IMR-90 (cell line): ENCODE measurements at regions not wholly inside any gene's neighbourhood (a gene's known extent, or its start where the extent isn't known, plus 50 kb on each side); places are given as distances from the start of the nearest gene placed in this dataset.

Source experiments
- BHLHE40 ChIP-seq: fragments of 150-350 bp; IDR thresholded peaks from 2 replicates; pipeline ENCODE4 v1.6.1; 2016; ENCODE audit warnings: mild to moderate bottlenecking, low read depth, low read length
- FOS ChIP-seq: fragments of 150-350 bp; IDR thresholded peaks from 2 replicates; pipeline ENCODE4 v1.6.1; 2016; ENCODE audit warnings: low read depth, low read length
- MAFK ChIP-seq: IDR thresholded peaks from 2 replicates; pipeline ENCODE4 v1.6.1; 2012; ENCODE audit warnings: low read depth, low read length, improper control_type of control experiment
- NFE2L2 ChIP-seq: fragments of 150-350 bp; IDR thresholded peaks from 2 replicates; pipeline ENCODE4 v1.6.1; 2016; ENCODE audit warnings: low read depth, mild to moderate bottlenecking, low read length
- POLR2A ChIP-seq: IDR thresholded peaks from 2 replicates; pipeline ENCODE4 v1.6.1; 2012; ENCODE audit warnings: mild to moderate bottlenecking, low read depth, low read length
- RAD21 ChIP-seq: IDR thresholded peaks from 2 replicates; pipeline ENCODE4 v1.6.1; 2012; ENCODE audit warnings: low read length, improper control_type of control experiment
- RFX5 ChIP-seq: IDR thresholded peaks from 2 replicates; pipeline ENCODE4 v1.8.0; 2012; ENCODE audit warnings: low read depth, mild to moderate bottlenecking, low read length, moderate library complexity
- TF ChIP-seq, protein P1 (sequence below): conservative IDR thresholded peaks from 2 replicates; pipeline ENCODE4 v1.5.1; 2012; ENCODE audit warnings: mild to moderate bottlenecking, low read depth, low read length, improper control_type of control experiment
- TF ChIP-seq, protein P2 (sequence below): fragments of 150-350 bp; IDR thresholded peaks from 2 replicates; pipeline ENCODE4 v1.6.1; 2016; ENCODE audit warnings: low read depth, mild to moderate bottlenecking, low read length, moderate library complexity, borderline replicate concordance

DNA sequence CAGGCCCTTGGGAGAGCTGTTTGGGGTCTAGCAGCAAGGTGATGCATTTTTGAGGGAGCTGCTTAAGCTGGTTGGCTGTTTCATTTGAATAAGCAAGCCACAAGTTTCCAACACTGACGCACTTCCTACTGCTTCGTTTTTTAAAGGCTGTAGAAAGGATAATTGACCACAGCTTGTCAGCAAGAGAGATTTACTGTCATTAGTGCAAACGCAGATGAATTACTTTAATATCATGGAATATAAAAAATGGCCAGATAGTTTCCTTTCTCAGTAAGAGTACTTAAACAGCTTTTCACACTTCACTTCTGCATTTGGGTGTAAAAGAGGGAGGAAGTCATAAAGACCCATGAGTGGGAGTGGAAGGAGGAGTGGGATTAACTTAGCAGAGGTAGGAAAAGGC lies 61.5 kb downstream of the FZD1 start:
- TF ChIP-seq, protein P1, sequence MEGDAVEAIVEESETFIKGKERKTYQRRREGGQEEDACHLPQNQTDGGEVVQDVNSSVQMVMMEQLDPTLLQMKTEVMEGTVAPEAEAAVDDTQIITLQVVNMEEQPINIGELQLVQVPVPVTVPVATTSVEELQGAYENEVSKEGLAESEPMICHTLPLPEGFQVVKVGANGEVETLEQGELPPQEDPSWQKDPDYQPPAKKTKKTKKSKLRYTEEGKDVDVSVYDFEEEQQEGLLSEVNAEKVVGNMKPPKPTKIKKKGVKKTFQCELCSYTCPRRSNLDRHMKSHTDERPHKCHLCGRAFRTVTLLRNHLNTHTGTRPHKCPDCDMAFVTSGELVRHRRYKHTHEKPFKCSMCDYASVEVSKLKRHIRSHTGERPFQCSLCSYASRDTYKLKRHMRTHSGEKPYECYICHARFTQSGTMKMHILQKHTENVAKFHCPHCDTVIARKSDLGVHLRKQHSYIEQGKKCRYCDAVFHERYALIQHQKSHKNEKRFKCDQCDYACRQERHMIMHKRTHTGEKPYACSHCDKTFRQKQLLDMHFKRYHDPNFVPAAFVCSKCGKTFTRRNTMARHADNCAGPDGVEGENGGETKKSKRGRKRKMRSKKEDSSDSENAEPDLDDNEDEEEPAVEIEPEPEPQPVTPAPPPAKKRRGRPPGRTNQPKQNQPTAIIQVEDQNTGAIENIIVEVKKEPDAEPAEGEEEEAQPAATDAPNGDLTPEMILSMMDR: no peak
- no peak for TF ChIP-seq BHLHE40
- TF ChIP-seq POLR2A: no peak
- no peak for TF ChIP-seq RFX5
- no peak for TF ChIP-seq FOS
- TF ChIP-seq NFE2L2: no peak
- no peak for TF ChIP-seq MAFK
- TF ChIP-seq RAD21: no peak
- TF ChIP-seq, protein P2, sequence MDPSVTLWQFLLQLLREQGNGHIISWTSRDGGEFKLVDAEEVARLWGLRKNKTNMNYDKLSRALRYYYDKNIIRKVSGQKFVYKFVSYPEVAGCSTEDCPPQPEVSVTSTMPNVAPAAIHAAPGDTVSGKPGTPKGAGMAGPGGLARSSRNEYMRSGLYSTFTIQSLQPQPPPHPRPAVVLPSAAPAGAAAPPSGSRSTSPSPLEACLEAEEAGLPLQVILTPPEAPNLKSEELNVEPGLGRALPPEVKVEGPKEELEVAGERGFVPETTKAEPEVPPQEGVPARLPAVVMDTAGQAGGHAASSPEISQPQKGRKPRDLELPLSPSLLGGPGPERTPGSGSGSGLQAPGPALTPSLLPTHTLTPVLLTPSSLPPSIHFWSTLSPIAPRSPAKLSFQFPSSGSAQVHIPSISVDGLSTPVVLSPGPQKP: no peak
